ENCODE measurements at regions not wholly inside any gene's neighbourhood (a gene's known extent, or its start where the extent isn't known, plus 50 kb on each side); places are given as distances from the start of the nearest gene placed in this dataset.
"Not testable (repeated sequence)": the region's sequence is repeated elsewhere in the genome, so short reads cannot be mapped to it uniquely, and the experiment has no call there.

DNA sequence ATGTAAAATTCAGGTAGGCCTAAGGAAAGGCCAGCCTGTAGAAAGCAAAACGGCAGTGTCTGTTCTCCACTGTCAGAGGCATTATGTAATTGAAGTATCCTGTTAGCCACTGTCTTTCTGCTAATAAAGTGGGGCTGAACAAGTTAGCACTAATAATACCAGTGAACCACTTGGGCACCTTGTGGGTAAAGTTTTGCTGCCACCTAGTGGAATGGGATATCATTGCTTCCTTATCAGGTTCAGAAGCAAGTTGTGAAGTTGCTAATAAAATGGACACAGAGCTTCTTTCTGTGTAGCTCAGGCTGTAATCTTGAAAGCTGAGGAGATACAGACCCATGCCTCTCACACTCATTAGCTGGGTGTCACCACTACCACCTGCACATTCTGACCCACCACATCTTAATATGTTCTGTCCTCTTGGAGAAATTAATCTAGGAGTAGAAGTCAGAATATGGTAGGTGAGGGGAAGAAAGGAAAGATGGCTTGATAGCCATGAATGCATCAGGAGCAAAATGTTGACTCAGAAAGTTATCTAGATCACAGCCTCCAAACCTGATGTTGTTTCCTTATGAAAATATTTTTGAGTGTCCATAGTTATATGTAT is 175.1 kb downstream of the SEPTIN7 start:
- peak; percentile 69 for DNase-seq

DNA sequence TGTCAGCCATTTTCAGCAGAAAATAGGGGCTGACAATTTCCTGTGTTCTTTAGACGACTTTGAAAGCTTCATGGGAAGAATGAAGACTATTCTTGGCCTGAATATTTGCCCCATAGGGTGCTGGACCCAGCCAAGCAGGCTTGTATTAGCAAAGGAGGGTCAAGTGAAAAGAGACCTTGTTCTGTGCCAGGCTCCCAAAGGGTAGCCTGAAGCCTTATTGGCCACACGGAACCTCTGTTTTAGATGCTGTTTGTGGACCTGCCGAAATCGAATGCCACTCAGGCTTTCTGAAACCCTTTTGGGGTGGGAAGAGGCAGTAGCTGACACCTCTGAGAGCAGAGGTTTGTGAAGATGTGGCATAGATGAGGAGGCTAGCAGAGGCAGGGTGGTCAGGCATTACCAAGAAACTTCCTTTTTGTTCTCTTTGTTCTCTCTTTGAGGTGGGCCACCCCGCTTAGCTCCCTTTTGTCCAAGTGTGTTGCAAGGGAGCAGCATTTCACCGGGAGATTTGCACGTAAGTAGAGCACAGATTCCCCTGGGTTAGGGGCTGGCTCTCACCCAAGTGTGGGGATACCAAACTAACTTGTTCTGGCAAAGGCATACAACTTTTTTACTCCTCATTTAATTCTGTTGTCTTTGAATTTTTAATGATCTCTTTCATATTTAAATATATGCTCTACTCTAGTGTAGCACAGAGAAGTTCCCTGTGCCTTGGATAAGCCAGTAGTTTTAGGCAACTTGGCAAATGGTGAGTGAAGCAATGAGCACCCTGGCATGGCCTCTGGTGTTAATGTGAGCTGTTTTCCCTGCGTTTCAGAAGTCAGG is 174.0 kb upstream of the EEPD1 start:
- DNase-seq = not testable (repeated sequence)

DNA sequence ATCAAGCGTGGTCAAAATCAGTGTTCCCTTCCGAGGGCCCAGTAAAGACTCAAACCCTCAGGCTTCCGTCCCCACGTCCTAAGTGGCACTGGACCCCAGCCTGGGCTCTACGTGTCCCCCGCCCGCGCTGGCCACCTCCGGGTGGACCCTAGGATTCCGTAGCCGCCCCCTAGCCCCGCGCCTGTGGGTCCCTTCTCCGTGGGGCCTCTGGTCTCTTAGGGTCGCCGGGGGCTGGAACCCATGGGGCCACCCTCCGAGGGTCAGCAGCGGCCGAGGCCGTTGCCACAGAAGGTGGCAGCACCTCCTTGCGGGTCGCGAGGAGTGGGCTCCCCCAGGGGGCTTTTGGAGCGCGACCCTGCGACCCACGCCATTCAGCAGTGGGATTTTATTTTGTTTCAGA is 170.5 kb upstream of the EEPD1 start:
- DNase-seq = no peak

DNA sequence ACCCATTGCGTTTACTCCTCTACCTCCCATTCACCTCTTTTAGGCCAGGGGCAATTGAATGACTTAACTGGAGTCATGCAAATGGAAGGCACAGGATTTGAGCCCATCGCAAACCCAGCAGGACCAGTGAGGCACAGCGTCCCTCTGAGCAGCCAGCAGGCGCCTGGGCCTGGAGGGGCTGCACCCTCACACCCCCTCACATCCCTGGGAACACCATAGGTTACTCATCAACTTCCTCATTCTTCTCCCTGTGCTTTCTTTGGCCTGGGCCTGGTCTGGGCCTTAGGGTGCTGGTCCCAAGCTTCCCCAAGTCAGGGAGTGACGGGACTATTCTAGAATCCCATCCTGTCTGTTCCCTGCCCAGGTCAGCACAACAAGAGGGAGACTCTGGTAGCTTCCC is 169.4 kb upstream of the EEPD1 start:
- no peak for DNase-seq

GRCh38 chr7:35985126-35985754 is 167.8 kb upstream of the EEPD1 start:
- DNase-seq = peak; percentile 21

- DNase-seq = no peak
Observed at GRCh38 chr7:35987016-35987415, 166.0 kb upstream of the EEPD1 start.

- DNase-seq = no peak
Observed at GRCh38 chr7:35988105-35988504, 164.9 kb upstream of the EEPD1 start.

- no peak for DNase-seq
Observed at GRCh38 chr7:35988818-35989217, 164.2 kb upstream of the EEPD1 start.

GRCh38 chr7:35991511-35992232 is 161.4 kb upstream of the EEPD1 start:
- no peak for DNase-seq

- DNase-seq = no peak
Observed at GRCh38 chr7:35992436-35992835, 160.6 kb upstream of the EEPD1 start.

GRCh38 chr7:35993113-35993512 is 159.9 kb upstream of the EEPD1 start:
- DNase-seq = no peak

GRCh38 chr7:35993676-35994606 is 159.1 kb upstream of the EEPD1 start:
- no peak for DNase-seq

DNA sequence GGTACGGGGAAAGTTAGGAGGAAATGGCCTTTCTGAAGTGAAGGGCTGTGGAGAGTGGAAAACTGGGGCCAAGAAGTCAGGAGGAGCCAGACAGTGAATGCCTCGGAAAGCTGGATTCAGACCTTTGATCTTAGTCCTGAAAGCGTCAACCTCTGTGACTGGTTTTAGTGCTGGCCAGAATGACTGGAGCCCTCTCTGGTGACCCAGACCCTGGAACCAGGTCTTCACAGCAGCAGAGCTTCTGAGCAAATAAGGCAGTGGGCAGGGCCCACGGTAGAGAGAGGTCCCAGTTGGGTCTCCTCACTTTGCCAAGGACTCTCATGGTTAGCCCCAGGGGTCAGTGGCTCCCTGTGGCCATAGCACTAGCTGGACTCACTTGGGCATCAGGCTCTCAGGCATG is 157.7 kb upstream of the EEPD1 start:
- DNase-seq = no peak

- no peak for DNase-seq
Observed at GRCh38 chr7:35998481-35998880, 154.6 kb upstream of the EEPD1 start.

DNA sequence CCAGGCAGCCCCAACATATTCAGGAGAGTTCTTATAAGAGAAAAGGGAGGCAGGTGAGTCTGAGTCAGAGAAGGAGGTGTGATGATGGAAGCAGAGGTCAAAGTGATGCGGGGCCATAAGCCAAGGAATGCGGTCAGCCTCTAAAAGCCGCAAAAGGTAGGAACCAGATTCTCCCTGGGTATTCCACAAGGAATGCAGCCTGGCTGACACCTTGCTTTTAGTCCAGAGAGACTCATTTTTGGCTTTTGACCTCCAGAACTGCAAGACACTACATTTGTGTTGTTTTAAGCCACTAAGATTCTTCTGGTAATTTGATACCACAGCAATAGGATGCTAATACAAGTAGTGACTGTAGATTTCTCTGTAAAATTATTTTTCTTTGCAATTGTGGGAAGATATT is 151.5 kb upstream of the EEPD1 start:
- no peak for DNase-seq

DNA sequence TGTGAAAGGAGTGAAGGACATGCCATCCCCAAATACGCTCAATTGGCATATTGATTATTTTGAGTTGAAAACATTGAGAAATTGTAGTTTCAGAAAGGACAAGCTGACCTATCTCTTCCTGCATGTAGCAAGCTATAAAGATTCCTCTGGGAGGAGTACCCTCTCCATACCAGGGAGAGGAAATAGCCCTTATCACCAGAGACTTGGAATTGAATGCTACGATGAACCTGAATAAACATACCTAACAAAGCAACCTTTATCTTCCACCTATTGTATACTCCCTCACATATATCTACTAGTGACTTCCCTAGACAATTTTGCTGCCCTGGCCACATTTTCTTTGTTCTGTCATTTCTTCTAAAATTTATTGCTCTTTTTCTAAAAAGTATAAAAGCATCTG is 150.2 kb upstream of the EEPD1 start:
- no peak for DNase-seq

- DNase-seq = no peak
Observed at GRCh38 chr7:36003343-36003742, 149.7 kb upstream of the EEPD1 start.

DNA sequence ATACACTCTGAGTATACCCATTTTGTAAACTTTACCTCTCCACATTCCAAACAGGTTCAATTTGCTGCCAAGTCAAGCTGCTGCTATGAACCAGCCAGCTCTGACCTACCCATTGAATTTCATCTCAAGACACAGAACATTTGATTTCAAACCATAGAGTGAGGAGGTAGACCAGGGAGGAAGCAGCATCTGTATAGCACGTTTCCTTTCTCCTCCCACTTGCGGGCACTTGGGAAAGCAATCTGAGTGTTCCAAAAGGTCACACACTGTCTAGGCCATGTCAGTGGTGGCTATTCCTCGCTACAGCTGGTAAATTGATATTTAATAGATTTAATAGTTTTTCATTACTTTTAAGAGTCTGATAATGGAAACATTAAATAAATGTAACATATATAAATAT is 147.8 kb upstream of the EEPD1 start:
- DNase-seq = no peak

- no peak for DNase-seq
Observed at GRCh38 chr7:36005876-36006275, 147.2 kb upstream of the EEPD1 start.

DNA sequence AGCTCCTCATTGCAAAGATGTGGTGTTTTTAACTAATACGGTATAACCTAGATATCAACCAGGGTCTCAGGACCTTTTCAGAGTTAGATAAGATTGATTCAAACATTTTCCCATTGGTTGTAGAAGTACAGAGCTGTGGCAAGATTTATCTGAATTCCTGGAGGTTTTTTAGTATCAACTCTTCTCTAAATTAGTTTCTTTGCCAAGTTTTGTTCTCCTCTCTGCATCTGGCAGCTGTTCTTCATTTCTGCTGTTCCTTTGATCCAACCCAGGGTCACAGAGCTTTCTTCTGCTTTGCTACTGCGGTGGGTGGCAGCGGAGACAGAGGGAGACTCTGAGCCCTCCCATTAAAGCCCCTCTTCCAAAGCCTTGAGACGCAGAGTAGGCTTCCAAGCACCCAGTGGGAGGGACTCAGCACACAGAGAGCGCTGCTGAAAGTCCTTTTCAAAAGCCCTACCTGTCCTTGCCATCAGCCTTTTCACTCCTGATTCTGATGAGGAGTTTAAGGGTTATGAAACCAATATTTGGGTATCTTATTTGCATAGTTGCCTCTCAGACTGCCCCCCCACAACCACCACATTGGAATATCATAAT is 146.3 kb upstream of the EEPD1 start:
- DNase-seq = no peak

- DNase-seq = no peak
Observed at GRCh38 chr7:36010656-36011587, 142.1 kb upstream of the EEPD1 start.
